Neural progenitor cell (in vitro differentiated cells): ENCODE measurements at regions not wholly inside any gene's neighbourhood (a gene's known extent, or its start where the extent isn't known, plus 50 kb on each side); places are given as distances from the start of the nearest gene placed in this dataset.
A peak's percentile ranks its signal among the peaks of the same experiment; 100 is the strongest.

Experiments
- DNase-seq: peaks from one replicate; pipeline ENCODE4 v3.0.0-alpha.2; 2016; ENCODE audit warnings: low spot score
- H2AFZ ChIP-seq: fragments of 200-600 bp; sonication (generic); replicated peaks from 2 replicates; pipeline ENCODE4 v1.6.1; 2016; ENCODE audit warnings: antibody characterized with exemption
- H3F3A ChIP-seq: fragments of 200-600 bp; sonication (generic); 2 replicates; pipeline ENCODE4 v1.6.1; 2016; ENCODE audit warnings: antibody characterized with exemption, low read depth
- H3K27ac ChIP-seq: fragments of 200-600 bp; sonication (generic); 2 replicates; pipeline ENCODE4 v1.5.1; 2016; ENCODE audit warnings: mild to moderate bottlenecking
- H3K27me3 ChIP-seq: fragments of 200-600 bp; sonication (generic); 2 replicates; pipeline ENCODE4 v1.6.1; 2016; ENCODE audit warnings: mild to moderate bottlenecking, moderate library complexity
- H3K36me3 ChIP-seq: fragments of 200-600 bp; sonication (generic); 2 replicates; pipeline ENCODE4 v1.5.1; 2016
- H3K4me1 ChIP-seq: fragments of 200-600 bp; sonication (generic); 2 replicates; pipeline ENCODE4 v1.6.1; 2016; ENCODE audit warnings: mixed run types
- H3K4me2 ChIP-seq: fragments of 200-600 bp; sonication (generic); 2 replicates; pipeline ENCODE4 v1.6.1; 2016
- H3K4me3 ChIP-seq: fragments of 200-600 bp; sonication (generic); 2 replicates; pipeline ENCODE4 v1.5.1; 2016
- H3K79me2 ChIP-seq: fragments of 200-600 bp; sonication (generic); 2 replicates; pipeline ENCODE4 v1.6.1; 2016; ENCODE audit warnings: low read depth
- H3K9ac ChIP-seq: fragments of 200-600 bp; sonication (generic); 2 replicates; pipeline ENCODE4 v1.6.1; 2016
- H3K9me3 ChIP-seq: fragments of 200-600 bp; sonication (generic); 2 replicates; pipeline ENCODE4 v1.5.1; 2016; ENCODE audit warnings: low read depth
- H4K20me1 ChIP-seq: fragments of 200-600 bp; sonication (generic); 2 replicates; pipeline ENCODE4 v1.6.1; 2016; ENCODE audit warnings: low read depth
- H3K27ac Mint-ChIP-seq: 3 replicates; pipeline ENCODE4 v1.8.0; 2021; ENCODE audit warnings: mixed read lengths
- H3K27me3 Mint-ChIP-seq: 2 replicates; pipeline ENCODE4 v1.8.0; 2022; ENCODE audit warnings: low read depth, mild to moderate bottlenecking, inconsistent platforms, moderate library complexity, mixed read lengths; ENCODE audit not compliant: insufficient read depth
- H3K36me3 Mint-ChIP-seq: 3 replicates; pipeline ENCODE4 v1.8.0; 2021; ENCODE audit warnings: mixed read lengths
- H3K4me1 Mint-ChIP-seq: 3 replicates; pipeline ENCODE4 v1.8.0; 2021; ENCODE audit warnings: mixed read lengths
- H3K4me3 Mint-ChIP-seq: 3 replicates; pipeline ENCODE4 v1.8.0; 2021; ENCODE audit warnings: mild to moderate bottlenecking, moderate library complexity, mixed read lengths
- H3K9me3 Mint-ChIP-seq: 3 replicates; pipeline ENCODE4 v1.8.0; 2020; ENCODE audit warnings: mixed read lengths
- EZH2 ChIP-seq: fragments of 200-600 bp; sonication (generic); IDR thresholded peaks from 2 replicates; pipeline ENCODE4 v1.6.1; 2017; ENCODE audit warnings: antibody characterized with exemption, mild to moderate bottlenecking, moderate library complexity
- EZH2phosphoT487 ChIP-seq: fragments of 200-600 bp; sonication (generic); IDR thresholded peaks from 2 replicates; pipeline ENCODE4 v1.6.1; 2017; ENCODE audit warnings: antibody characterized with exemption
- TF ChIP-seq, protein P1 (sequence below): fragments of 200-600 bp; sonication (generic); IDR thresholded peaks from 2 replicates; pipeline ENCODE4 v1.5.1; 2017; ENCODE audit warnings: antibody characterized with exemption, mild to moderate bottlenecking

DNA sequence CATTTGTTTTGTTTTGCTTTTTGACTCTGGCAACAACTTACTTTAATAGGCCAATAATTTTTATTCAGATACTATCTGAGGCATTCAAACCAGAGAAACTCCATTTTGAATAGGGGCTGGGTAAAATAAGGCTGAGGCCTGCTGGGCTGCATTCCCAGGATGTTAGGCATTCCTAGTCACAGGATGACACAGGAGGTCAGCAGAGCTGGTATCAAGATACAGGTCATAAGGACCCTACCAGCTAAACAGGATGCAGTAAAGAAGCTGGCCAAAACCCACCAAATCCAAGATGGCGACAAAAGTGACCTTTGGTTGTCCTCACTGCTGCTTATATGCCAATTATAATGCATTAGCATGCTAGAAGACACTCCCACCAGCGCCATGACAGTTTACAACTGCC is 102.2 kb upstream of the XPO1 start:
- no peaks in the 10 kb centered on the region for H4K20me1 ChIP-seq
- Mint-ChIP-seq H3K36me3 (no peaks in the 10 kb centered on the region), H3K27me3 (peaks cover 2% of the 10 kb centered on the region), H3K27ac (no peak overlapping the region), H3K9me3 (no peaks in the 10 kb centered on the region), H3K4me1 (peaks cover 10% of the 10 kb centered on the region), H3K4me3 (no peak overlapping the region)
- peaks cover 3% of the 10 kb centered on the region for H3F3A ChIP-seq
- H3K9me3 ChIP-seq: no peaks in the 10 kb centered on the region
- H3K4me2 ChIP-seq: no peak overlapping the region
- peak; percentile 11 for DNase-seq
- no peaks in the 10 kb centered on the region for H3K79me2 ChIP-seq
- no peak for TF ChIP-seq EZH2phosphoT487
- TF ChIP-seq, protein P1, sequence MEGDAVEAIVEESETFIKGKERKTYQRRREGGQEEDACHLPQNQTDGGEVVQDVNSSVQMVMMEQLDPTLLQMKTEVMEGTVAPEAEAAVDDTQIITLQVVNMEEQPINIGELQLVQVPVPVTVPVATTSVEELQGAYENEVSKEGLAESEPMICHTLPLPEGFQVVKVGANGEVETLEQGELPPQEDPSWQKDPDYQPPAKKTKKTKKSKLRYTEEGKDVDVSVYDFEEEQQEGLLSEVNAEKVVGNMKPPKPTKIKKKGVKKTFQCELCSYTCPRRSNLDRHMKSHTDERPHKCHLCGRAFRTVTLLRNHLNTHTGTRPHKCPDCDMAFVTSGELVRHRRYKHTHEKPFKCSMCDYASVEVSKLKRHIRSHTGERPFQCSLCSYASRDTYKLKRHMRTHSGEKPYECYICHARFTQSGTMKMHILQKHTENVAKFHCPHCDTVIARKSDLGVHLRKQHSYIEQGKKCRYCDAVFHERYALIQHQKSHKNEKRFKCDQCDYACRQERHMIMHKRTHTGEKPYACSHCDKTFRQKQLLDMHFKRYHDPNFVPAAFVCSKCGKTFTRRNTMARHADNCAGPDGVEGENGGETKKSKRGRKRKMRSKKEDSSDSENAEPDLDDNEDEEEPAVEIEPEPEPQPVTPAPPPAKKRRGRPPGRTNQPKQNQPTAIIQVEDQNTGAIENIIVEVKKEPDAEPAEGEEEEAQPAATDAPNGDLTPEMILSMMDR: no peak
- no peak for TF ChIP-seq EZH2
- peak overlapping the region; percentile 66 for H2AFZ ChIP-seq
- no peak overlapping the region for H3K4me3 ChIP-seq
- H3K36me3 ChIP-seq: no peaks in the 10 kb centered on the region
- no peak overlapping the region for H3K9ac ChIP-seq
- H3K27me3 ChIP-seq: no peaks in the 10 kb centered on the region
- H3K27ac ChIP-seq: no peak overlapping the region
- peaks cover 27% of the 10 kb centered on the region for H3K4me1 ChIP-seq

DNA sequence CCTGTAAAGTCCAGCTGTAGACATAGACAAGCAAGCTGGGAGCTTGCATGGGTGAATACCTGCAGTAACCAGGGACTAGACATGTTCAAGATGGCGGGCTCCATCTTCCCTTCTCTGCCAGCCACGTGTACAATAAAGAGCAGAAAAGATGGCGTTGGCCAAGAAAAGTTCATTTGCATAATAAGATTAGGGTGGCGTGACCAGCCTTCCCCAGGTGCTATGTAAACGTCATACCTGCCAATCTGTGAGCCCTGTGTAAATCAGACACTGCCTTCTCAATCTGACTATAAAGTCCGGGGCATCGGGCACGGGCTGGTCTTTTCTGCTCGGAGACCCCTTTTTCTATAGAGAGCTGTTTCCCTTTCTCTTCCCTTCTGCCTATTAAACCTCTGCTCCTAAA is 101.6 kb upstream of the XPO1 start:
- H3K27ac ChIP-seq: no peak overlapping the region
- no peak overlapping the region for H3K27ac Mint-ChIP-seq
- TF ChIP-seq EZH2phosphoT487 (no peak), EZH2 (no peak)

DNA sequence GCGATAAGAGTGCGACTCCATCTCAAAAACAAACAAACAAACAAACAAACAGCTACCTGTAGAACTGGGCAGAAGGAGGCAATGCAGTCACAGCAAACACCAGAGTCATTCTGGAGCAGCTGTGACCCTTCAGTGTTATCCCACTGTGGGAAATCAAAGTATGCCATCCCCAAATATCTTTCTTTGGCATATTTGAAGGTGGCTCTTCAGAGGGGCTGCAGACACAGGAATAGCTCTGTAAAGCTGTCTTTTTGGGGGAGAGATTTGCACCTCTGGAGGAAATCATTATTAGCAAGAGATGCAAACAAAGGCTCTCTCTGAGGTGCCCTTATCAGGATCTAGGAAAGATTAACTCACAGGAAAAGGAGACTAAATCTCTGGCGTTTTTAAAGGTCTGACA is 98.5 kb upstream of the XPO1 start:
- H3K27me3 Mint-ChIP-seq: no peaks in the 10 kb centered on the region
- no peak overlapping the region for H3K4me3 Mint-ChIP-seq
- Histone ChIP-seq H3K9me3 (no peaks in the 10 kb centered on the region), H3K4me2 (no peak overlapping the region), H2AFZ (peak overlapping the region; percentile 19), H3K4me3 (no peak overlapping the region), H3K9ac (no peak overlapping the region), H3K27ac (no peak overlapping the region), H3F3A (peaks cover 3% of the 10 kb centered on the region), H4K20me1 (no peaks in the 10 kb centered on the region), H3K27me3 (no peaks in the 10 kb centered on the region), H3K4me1 (peaks cover 27% of the 10 kb centered on the region), H3K36me3 (no peaks in the 10 kb centered on the region), H3K79me2 (no peaks in the 10 kb centered on the region)
- H3K9me3 Mint-ChIP-seq: no peaks in the 10 kb centered on the region
- no peak overlapping the region for H3K27ac Mint-ChIP-seq
- no peaks in the 10 kb centered on the region for H3K36me3 Mint-ChIP-seq
- no peak for DNase-seq
- peaks cover 10% of the 10 kb centered on the region for H3K4me1 Mint-ChIP-seq
- TF ChIP-seq EZH2phosphoT487: no peak

More for the DNA sequence above, 101.6 kb upstream of the XPO1 start:
- Histone ChIP-seq H3K36me3 (no peaks in the 10 kb centered on the region), H4K20me1 (no peaks in the 10 kb centered on the region), H3K27me3 (no peaks in the 10 kb centered on the region), H3K79me2 (no peaks in the 10 kb centered on the region), H3K4me1 (peaks cover 27% of the 10 kb centered on the region), H3K9me3 (no peaks in the 10 kb centered on the region), H3F3A (peaks cover 3% of the 10 kb centered on the region), H3K4me3 (no peak overlapping the region), H2AFZ (peak overlapping the region; percentile 66), H3K9ac (no peak overlapping the region), H3K4me2 (no peak overlapping the region)
- Mint-ChIP-seq H3K36me3 (no peaks in the 10 kb centered on the region), H3K9me3 (no peaks in the 10 kb centered on the region), H3K27me3 (peaks cover 2% of the 10 kb centered on the region), H3K4me1 (peaks cover 10% of the 10 kb centered on the region), H3K4me3 (no peak overlapping the region)
- no peak for DNase-seq

DNA sequence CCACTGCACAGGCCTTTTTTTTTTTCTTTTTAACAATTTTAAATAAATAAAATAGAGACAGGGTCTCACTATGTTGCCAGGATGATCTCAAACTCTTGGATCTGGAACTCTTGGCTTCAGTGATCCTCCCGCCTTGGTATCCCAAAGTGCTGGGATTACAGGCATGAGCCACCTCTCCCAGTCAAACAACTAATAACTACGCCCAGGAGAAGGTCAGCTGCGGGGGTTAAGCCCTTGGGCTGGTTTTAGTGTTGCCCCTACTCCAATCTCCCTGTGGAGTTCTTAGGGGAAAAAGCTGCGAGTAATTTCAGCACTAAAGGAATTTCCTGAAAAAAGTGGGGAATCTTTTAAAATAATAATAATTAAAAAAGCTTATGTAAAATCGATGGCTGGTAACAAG is 96.4 kb upstream of the XPO1 start:
- Mint-ChIP-seq H3K27ac (no peak overlapping the region), H3K9me3 (no peaks in the 10 kb centered on the region), H3K4me3 (no peak overlapping the region), H3K4me1 (peaks cover 10% of the 10 kb centered on the region), H3K36me3 (no peaks in the 10 kb centered on the region), H3K27me3 (no peaks in the 10 kb centered on the region)
- TF ChIP-seq EZH2 (no peak), EZH2phosphoT487 (no peak)
- TF ChIP-seq, protein P1: no peak
- Histone ChIP-seq H3K27me3 (no peaks in the 10 kb centered on the region), H3K36me3 (no peaks in the 10 kb centered on the region), H3K4me1 (peaks cover 16% of the 10 kb centered on the region), H3K79me2 (no peaks in the 10 kb centered on the region), H3K27ac (no peak overlapping the region), H4K20me1 (no peaks in the 10 kb centered on the region), H3K4me3 (no peak overlapping the region), H3K9me3 (no peaks in the 10 kb centered on the region), H3F3A (peaks cover 3% of the 10 kb centered on the region), H2AFZ (no peak overlapping the region), H3K9ac (no peak overlapping the region), H3K4me2 (no peak overlapping the region)
- peak; percentile 11 for DNase-seq
